ENCODE measurements at regions not wholly inside any gene's neighbourhood (a gene's known extent, or its start where the extent isn't known, plus 50 kb on each side); places are given as distances from the start of the nearest gene placed in this dataset.

DNA sequence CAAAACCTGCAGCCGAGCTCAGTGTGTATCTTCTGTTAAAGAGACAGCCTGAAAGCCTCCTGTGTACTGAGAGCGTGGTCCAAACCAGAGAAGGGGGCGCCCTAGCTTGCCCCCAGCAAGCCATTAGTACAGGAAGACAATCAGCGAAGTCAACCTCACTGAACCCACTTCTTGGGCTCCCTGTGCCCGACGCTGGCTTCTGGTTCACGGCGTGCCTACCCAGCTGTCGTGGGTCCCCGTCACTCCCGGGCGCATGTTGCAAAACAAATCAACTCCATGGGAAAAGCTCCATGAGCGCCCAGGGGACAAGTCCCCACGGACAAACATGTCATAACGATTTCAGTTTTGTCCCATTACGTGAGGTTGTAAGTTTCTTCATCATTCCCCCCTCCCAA lies 326.9 kb downstream of the SH3GL2 start:
- ChIA-PET CTCF (no interaction called here), POLR2A (ENCODE audit: unreplicated experiment) (no interaction called here)
- in situ Hi-C loops (cut with MboI; ENCODE audit: low sequenced_read_pairs) (no loop called here), dilution Hi-C loops (cut with HindIII; ENCODE audit: low sequenced_read_pairs, unreplicated experiment) (no loop called here), intact Hi-C loops (cut with micrococcal nuclease) (no loop called here)
- Histone ChIP-seq H2AK9ac (replicated peaks; ENCODE audit: low read depth, low read length, poor library complexity) (no peak overlapping the region), H2BK15ac (ENCODE audit: low read depth, low read length) (no peak overlapping the region), H2BK20ac (ENCODE audit: low read depth, low read length) (no peak overlapping the region), H3K4me1 (ENCODE audit: control insufficient read depth, insufficient read depth, low read length) (no peaks in the 10 kb centered on the region), H3K4me3 (ENCODE audit: insufficient read depth, low read depth, low read length) (no peak overlapping the region), H2AFZ (replicated peaks; ENCODE audit: low read length, poor library complexity) (no peak overlapping the region), H3K9ac (ENCODE audit: low read depth, low read length) (no peak overlapping the region), H2AK5ac (ENCODE audit: low read depth, low read length) (no peak overlapping the region), H3K79me1 (ENCODE audit: low read depth in 1 of 2, low read length in 2 of 2) (no peaks in the 10 kb centered on the region), H4K91ac (ENCODE audit: insufficient read depth, low read depth, low read length) (no peak overlapping the region), H3K4ac (ENCODE audit: low read depth, low read length) (no peak overlapping the region), H3K4me2 (ENCODE audit: low read depth, low read length) (no peak overlapping the region), H3K18ac (ENCODE audit: low read depth, low read length) (no peak overlapping the region), H3K27ac (ENCODE audit: insufficient read depth, low read length) (no peak overlapping the region), H3K56ac (ENCODE audit: extremely low read depth, insufficient read depth, low read length) (no peak overlapping the region), H3K36me3 (ENCODE audit: control insufficient read depth, insufficient read depth, low read length) (no peaks in the 10 kb centered on the region), H3K9me1 (ENCODE audit: insufficient read depth, low read length) (no peaks in the 10 kb centered on the region), H2BK5ac (ENCODE audit: low read depth, low read length, poor library complexity, severe bottlenecking) (no peak overlapping the region), H2BK120ac (ENCODE audit: low read depth, low read length) (no peak overlapping the region), H3K23ac (ENCODE audit: low read depth, low read length) (no peak overlapping the region), H4K8ac (ENCODE audit: low read depth in 2 of 2, low read length in 2 of 2) (no peak overlapping the region), H4K20me1 (ENCODE audit: insufficient read depth, low read length) (no peaks in the 10 kb centered on the region), H3K27me3 (ENCODE audit: control insufficient read depth, insufficient read depth, low read length) (peaks cover 25% of the 10 kb centered on the region), H3K14ac (replicated peaks; ENCODE audit: low read depth, low read length) (no peak overlapping the region), H3K9me3 (ENCODE audit: control insufficient read depth, insufficient read depth, low read length) (no peaks in the 10 kb centered on the region), H4K5ac (ENCODE audit: low read depth, low read length) (no peak overlapping the region)
- WGBS, 2 experiments (ENCODE audit: extremely low coverage in 2 of 2, insufficient read length in 1 of 2): 0% methylated on average over 7 of the region's 16 CpGs; no CpG with 5 or more reads in 1 of the 2 experiments
- TF ChIP-seq ELK1 (IDR thresholded peaks at IDR 0.05; ENCODE audit: borderline replicate concordance, low read depth, low read length) (no peak), FOS (IDR thresholded peaks at IDR 0.05; ENCODE audit: low read depth, low read length) (no peak), SMC3 (IDR thresholded peaks at IDR 0.05; ENCODE audit: low read depth, low read length) (no peak), POLR2A (IDR thresholded peaks at IDR 0.05; ENCODE audit: low read depth, low read length) (no peak), NFE2L2 (IDR thresholded peaks at IDR 0.05; ENCODE audit: low read depth, low read length) (no peak), RAD21 (IDR thresholded peaks at IDR 0.05; ENCODE audit: low read length) (no peak), RFX5 (IDR thresholded peaks at IDR 0.05; ENCODE audit: low read depth, low read length) (no peak), MXI1 (IDR thresholded peaks at IDR 0.05; ENCODE audit: borderline replicate concordance, low read depth, low read length) (no peak), BHLHE40 (IDR thresholded peaks at IDR 0.05; ENCODE audit: low read depth, low read length) (no peak), RCOR1 (IDR thresholded peaks at IDR 0.05; ENCODE audit: insufficient replicate concordance, low read length) (no peak), MAZ (IDR thresholded peaks at IDR 0.05; ENCODE audit: borderline replicate concordance, low read depth, low read length) (no peak), MAFK (IDR thresholded peaks at IDR 0.05; ENCODE audit: low read depth, low read length) (no peak), CEBPB (IDR thresholded peaks at IDR 0.05; ENCODE audit: low read depth, low read length) (no peak), CHD1 (IDR thresholded peaks at IDR 0.05; ENCODE audit: low read depth, low read length) (no peak)
- TF ChIP-seq, protein P1, sequence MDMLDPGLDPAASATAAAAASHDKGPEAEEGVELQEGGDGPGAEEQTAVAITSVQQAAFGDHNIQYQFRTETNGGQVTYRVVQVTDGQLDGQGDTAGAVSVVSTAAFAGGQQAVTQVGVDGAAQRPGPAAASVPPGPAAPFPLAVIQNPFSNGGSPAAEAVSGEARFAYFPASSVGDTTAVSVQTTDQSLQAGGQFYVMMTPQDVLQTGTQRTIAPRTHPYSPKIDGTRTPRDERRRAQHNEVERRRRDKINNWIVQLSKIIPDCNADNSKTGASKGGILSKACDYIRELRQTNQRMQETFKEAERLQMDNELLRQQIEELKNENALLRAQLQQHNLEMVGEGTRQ (IDR thresholded peaks at IDR 0.05; ENCODE audit: low read depth, low read length): no peak
- TF ChIP-seq, protein P2, sequence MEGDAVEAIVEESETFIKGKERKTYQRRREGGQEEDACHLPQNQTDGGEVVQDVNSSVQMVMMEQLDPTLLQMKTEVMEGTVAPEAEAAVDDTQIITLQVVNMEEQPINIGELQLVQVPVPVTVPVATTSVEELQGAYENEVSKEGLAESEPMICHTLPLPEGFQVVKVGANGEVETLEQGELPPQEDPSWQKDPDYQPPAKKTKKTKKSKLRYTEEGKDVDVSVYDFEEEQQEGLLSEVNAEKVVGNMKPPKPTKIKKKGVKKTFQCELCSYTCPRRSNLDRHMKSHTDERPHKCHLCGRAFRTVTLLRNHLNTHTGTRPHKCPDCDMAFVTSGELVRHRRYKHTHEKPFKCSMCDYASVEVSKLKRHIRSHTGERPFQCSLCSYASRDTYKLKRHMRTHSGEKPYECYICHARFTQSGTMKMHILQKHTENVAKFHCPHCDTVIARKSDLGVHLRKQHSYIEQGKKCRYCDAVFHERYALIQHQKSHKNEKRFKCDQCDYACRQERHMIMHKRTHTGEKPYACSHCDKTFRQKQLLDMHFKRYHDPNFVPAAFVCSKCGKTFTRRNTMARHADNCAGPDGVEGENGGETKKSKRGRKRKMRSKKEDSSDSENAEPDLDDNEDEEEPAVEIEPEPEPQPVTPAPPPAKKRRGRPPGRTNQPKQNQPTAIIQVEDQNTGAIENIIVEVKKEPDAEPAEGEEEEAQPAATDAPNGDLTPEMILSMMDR (conservative IDR thresholded peaks at IDR 0.05; ENCODE audit: low read depth, low read length): no peak
- no peak for ATAC-seq (ENCODE audit: low read depth)
- BruUV-seq (replicated peaks): no TSS peak
- DNase-seq: no peak
